Activated CD4-positive, CD25-positive, alpha-beta regulatory T cell (primary cell): ENCODE measurements at regions not wholly inside any gene's neighbourhood (a gene's known extent, or its start where the extent isn't known, plus 50 kb on each side); places are given as distances from the start of the nearest gene placed in this dataset.

Experiments used
- DNase-seq, 4 experiments: peaks; one replicate each; lab custom pipeline; 2025; lab: John Stamatoyannopoulos, UW

DNA sequence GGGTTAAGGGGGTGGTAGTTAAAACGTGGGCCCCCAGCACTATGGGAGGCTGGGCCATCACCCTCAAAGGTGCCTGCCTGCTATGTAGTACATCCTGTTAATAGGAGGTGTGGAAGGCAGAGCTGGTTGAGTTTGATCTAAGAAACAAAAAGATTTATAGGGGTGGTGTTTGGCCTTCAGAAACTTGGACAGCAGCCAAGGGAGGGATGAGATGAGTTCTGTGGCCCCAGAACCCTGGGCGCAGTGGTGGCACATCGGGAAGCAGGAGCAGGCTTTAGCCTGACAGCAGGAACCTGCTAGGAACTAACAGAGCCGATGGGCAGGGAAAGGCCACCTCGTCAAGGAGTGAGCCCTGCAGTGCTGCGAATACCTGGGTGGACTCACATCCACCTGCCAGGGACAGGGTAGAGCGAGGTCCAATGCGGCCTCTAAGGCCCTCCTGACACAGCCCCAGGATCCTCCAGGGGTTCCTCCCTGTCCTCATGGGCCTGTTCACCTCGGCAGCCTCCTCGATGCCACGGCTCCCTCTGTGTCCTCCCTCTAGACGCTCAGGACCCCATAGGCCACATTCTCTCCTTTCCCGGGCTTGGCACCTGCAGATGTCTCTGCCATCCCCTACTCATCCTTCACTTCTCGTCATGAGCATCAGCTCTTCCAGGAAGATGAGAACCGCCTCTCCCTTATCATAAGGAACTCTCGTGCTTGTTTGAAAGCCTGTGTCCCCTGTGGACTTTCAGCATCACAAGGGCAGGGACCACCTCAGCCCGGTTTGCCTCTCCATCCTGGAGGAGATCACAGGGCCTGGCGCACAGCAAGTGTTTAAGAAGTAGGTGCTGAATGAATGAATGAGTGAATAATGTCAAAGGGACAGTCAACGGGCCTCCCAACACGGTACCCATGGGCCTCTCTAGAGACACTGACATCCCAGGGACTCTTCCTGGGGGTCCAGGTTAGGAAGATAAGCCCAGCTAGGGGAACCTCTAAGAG, 103.5 kb upstream of the TNRC6C start:
- no peak for DNase-seq

DNA sequence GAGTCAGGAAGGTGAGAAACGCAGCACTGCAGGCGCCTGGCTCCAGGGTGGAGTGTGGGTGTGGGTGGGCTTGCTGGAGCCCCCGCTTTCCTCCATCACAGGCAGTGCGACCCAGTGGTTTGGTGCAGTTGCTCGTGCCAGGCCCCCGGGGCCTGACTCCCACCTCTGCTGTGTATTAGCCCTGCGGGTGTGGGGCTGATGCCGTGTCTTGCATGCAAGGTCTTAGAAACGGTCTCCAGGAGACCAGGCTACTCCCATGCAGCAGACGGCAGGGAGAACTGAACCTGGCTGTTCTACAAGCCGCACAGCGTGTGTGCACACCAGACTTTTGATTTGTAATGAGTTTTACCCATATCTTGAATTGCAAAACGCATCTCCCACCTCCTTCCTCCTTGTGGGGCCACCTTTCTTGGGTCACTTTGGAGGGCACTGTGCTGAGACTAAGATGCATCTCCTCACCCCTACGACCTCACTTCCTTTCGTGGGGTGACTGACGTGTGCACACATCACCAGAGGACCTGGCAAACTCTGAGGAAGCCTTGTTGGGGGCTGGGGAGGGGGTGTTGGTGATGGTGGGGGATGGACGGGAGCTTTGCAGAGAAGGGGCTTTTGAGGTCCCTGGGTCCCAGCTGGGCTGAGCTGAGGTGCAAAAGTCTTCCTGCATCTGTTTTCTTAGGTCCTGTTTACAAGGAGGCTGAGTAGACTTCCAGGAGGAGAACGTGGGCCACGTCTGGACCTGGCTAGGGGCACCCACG, 101.8 kb upstream of the TNRC6C start:
- no peak for DNase-seq

DNA sequence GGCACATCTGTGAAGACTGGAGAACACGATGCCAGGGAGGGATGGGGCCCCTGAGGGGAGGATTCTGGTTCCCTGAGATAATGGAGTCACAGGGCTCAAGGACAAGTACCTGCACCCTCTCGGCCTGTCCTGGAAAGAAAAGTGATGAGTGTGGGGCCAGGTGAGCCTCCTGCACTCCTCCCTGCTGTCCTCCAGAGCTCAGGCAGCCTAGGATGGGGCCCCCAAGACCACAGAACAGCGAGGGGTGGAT, 101.3 kb upstream of the TNRC6C start:
- no peak for DNase-seq

DNA sequence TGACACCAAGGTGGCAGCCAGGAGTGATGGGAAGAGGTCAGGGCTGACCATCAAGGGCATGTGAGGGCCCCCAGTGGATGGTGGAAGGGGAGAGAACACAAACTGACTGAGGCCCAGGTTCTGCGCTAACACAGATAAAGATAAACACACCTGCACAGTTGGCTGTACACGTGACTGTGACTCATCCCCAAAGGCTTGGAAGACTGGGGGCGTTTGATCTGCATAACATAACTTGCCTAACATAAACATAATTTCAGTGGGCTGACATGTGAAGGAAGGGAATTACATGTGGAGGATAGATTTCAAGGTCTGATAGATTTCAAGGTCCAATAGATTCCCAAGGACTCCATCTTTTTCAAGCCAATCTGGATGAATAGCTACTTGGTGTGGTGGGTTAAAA, 100.9 kb upstream of the TNRC6C start:
- DNase-seq, result no peak

DNA sequence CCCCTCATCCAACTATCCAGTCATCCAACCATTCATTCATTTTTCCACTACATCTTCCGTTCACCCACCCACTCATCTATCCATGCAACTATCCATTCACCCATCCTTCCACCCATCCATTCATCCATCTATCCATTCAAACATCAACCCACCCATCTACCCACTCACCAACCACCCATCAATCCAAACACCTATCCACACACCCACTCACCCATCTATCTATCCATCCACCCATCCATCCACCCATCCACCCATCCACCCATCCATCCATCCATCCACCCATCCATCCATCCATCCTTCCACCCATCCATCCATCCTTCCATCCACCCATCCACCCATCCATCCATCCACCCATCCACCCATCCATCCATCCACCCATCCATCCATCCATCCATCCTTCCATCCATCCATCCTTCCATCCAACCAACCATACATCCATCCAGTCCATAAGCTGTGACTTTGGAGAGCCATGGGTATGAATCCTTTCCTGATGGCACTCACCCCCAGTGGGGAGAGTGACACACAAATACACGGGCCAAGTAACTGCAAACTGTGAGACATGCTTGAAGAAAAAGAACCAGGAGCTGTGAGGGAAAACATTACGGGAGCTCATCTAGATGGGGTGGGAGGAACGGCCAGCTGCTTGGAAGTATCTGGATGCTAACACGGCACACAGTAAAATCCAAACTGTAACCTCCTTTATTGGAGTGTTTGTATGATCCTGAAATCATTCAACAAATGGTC, 100.0 kb upstream of the TNRC6C start:
- no peak for DNase-seq

DNA sequence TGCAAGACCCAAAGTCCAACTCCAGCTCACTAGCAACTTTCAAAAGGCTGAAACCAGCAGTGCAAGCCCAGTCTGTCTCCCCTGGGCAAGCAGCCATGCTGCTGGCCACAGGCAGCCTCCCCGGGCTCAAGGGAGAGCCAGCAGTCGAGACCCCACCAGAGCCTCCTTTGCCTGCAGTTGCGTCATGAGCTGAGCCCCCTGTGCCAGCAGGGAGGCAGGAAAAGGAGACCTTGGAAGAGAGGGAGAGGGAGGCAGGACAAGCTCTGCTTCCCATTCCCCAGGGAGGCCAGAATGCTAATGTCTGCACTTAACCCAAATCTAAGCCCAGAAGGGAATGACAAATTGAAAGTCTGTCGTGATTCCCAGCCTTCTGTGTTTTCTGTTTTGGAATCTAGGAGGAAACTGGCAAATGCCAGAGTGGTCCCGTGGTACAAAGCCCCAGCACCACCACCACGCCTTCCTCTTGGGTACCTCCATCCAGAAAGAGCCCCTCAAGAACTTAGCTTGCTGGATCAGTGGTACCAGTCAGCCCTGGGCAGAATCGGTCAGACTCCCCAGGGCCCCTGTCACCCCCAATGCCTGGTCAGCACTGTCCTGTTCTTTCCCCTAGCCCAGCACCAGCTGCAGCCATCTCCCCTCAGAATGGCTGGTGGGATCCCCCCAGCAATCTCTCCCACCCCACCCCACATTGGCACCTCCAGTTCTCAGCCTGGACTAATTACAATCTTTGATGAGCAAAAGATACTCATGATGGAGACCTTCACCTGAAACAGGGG, 99.3 kb upstream of the TNRC6C start:
- DNase-seq, result no peak

DNA sequence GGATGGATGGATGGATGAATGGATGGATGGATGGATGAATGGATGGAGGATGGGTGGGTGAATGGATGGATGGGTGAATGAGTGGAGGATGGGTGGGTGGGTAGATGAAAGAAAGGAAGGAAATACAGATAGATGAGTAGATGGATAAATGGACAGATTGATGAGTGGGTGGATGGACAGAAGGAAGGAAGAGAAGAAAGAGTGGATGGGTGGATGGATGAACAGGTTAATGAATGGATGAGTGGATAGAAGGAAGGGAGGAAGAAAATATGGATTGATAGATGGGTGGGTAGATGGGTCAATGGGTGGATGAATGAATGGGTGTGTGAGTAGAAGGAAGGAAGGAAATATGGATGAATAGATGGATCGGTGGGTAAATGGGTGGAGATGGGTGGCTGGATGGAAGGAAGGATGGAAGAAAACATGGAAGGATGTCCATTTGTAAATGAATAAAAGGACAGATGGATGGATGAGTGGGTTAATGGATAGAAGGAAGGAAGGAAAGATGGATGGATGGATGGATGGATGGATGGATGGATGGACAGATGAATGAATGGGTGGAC, 97.3 kb upstream of the TNRC6C start:
- no peak for DNase-seq

DNA sequence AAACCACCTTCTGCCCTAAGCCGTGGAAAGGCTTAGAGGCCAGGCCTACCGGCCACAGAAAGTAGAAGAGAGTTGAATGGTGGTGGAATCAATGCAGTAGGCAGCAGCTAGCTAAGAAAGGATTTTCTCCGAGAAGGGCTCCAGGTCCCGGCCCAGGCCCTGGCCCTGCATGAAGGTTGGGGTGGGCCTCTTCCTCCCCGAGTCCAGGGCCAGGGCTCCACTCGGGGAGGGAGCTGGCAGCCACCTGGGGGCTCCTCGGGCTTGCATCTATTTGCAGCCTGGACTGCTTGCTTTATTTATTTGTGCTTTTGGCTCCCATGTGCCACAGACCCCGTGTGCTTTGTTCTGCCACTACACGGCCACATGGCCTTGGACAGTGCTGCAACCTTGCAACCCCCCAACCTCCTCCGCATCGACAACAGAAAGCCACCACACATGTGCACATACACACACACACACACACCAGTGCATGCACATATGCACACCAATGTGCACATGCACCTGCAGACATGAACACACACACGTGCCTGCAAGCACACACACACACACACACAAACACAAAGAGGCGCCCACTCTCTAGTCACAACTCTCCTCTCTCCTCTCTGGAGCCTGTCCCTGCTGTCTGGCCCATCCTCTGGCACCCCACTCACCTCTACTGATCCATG, 96.4 kb upstream of the TNRC6C start:
- DNase-seq, result no peak

DNA sequence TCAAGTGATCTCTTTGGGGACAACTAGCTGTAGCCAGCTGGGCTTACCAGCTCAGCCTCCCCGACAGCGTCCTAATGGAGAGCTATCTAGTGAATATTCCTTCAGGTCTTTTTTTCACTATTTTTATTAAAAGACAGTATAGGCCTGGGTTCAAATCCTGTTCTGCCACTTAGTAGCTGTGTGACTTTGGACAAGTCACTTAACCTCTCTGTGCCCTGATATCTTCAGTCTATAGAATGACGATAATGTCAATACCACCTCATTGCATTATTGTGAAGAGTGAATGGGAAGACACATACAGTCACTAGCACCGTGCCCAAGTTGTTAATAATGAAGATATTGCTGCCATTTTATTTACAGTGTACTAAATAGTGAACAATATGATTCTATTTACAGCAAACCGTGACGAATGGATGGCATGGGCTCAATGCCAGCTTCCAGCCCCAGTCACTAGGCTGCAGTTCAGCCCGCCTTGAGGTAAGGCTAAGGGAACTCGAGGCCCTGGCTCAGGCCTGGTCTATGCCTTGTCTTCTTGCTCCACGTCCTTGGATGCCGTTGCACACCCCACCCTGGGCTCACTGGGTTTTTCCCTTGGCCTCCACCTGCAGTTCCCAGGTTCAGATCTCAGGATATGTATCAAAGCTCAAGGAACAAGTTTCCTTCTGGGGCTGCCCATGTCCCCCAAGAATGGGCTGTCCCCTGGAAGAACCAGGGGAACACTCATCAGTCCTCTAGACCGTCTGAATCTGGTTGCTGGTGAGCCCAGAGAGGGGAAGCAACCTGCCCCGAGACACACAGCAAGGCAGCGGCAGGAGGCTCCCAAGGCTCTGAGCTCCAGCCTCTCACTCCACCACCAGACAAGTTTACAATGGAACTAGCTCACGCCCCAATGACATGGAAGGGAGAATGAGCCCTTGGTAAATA, 95.4 kb upstream of the TNRC6C start:
- no peak for DNase-seq

DNA sequence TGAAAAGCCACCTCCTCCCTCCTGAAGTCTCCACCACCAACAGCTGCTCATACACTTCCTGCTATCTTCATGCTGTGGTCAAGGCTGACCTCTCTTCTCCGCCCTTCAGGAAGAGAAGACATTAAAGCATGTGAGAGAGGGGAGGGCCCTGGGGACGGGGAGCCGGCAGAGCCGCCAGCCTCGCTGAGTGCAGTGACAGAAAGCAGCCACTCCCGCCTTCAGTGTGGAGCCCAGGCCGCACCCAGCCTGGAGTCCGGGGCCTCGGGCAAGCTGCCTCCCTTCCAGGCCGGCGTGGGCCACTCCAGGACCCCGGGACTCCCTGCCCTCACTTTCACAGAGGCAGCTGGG, 94.7 kb upstream of the TNRC6C start:
- no peak for DNase-seq

DNA sequence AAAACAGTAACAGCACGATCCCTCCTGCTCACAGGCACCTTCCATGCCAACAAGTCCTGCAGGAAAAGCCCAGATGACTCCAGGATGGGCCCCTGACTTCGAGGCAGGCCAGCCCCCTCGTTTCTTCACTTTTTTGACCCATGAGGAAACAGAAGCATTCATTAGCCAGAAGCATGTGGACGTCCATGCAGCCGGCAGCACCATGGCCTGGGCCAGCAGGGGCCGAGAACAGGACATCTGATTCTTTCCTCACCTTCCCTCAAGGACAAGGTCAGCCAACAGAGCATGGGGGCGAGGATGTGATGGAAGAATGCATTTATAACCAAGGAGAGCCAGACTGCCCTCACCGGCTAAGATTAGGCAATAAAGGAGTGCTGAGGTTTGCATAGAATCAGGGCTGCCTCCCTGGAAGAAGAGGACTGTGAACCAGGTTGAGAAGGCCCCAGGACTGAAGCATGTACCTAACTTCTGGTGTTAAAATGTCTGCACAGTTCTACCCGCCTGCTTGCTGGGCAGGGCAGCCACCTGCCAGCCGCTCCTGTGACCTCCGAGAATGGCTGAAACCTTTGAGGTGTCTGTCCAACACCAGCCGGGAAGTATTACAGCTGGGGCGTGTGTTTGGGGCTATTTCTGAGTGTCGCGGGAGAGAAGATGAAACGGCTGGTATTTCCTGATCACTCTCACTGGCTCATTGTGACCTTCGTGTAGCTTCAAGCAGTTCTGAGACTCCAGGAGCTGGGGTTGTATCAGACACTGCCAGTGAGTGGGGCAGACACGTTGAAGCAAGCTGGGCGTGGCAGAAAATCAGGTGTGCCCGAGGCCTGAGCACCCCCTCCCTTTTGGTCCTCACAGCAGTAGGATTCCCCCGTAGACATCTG, 94.0 kb upstream of the TNRC6C start:
- no peak for DNase-seq

DNA sequence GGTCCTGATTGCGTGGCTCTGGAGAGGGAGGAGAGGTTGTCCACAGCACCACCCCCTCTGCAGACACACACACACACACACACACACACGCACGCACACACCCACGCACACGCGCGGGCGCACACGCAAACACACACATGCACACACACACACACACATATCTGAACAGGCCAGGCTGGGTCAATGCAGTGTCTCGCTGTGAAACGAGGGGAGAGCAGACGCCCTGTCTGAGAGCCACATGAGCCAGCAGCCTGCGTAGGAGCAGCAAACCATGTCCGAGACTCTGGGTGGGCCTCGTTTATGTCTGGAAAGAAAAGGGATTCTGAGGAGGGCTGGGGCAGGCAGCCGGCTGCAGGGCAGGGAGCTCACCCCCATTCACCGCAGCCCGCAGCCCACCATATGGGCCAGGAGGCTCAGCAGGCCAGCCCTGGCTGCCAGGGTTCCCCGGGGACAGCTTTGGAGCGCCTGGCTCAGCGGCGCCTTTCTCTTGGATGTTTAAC, 93.3 kb upstream of the TNRC6C start:
- DNase-seq, result no peak

DNA sequence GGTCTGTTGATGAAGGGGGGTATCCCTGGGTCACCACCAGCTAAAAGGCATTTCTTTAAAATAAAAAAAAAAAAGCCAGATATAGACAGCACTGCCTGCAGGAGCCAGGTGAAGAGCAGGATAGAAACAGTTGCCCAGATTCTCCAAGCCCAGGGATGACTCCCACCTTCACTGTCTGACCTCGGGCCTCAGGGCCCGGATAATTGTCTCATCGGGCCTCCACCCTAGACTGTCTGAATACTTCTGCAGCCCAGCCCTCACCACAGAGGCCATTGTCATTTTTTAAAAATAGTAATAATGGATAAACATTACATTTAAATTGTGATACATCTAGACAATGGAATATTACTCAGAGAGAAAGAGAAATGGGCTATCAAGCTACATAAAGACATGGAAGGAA, 92.8 kb upstream of the TNRC6C start:
- no peak for DNase-seq

DNA sequence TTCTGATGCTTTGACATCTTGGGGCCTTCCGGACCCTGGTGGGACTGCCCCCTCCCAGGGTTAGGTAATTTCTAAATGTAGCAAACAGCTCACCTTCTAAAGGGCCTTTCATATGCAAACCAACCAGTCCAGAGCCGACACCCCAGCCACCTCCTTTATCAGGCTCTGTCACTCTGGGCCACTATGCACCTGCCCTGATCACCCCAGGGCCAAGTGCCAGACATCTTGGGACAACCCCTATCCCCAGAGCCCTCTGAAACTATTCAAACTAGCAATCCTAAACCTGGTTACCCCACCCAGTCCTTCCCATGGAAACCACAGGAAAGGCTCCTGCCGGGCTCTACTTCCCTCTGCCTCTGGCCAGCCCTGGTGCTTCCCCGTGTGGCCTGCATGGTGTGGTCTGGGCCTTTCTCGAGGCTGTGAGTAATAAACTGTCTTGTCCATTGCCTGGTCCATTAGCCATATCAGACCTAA, 91.2 kb upstream of the TNRC6C start:
- no peak for DNase-seq

DNA sequence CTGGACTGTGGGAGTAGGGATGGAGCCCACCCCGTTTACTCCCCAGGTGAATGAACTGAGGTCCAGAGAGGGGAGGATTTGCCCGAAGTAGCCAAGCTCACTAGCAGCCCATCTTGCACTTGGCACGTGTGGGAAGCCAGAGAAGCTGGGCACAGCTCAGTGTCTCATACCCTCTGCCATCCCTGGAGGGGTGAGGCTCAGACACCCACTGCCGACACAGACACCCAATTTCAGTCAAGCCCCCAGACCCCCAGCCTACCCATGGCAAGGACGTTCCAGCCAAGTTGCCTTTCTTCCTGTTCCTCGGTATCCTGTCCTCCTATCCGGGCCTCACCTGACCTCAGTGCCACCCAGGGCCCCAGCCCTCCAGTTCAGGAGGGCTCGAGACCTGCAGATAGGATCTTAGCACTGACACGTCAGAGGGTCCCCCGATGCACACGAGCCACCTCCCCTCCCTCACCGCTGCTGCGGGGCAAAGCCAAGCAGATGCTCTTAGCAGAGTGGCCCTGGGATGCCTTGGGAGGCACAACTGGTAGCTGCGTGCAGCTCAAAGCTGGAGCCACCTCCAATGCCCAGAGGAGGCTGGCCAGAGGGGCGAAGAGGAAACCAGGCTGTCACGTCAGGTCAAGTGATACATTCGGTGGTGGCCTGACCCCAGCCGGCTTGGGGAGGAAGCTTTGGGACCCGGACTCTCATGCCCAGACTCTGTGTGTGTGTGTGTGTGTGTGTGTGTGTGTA, 90.4 kb upstream of the TNRC6C start:
- no peak for DNase-seq

DNA sequence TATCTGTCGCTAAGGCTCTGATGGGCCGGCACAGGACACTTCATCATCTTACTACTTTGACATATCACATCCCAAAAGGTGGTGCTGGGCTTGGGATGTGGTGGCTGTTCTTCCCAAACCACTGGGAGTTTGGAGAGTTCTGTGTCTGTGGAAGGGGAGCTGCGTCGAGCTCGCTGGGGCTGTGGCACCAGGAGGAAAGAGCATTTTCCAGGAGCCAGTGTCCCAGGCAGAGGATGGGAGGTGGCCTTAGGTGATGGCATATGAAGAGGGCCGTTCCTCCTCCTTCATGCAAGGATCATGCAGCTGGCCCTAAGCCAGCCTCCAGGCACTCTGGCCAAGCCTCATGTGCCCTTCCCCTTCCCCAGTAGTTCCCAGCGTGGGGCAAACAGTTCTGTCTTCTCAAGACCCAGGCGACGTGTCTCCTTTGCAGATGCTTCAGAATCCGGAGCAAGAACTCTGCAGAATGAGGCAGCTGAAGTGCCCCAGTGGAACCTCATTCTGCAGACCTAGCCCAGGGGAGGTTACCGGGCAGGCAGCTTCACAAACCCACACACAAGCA, 89.4 kb upstream of the TNRC6C start:
- DNase-seq, result no peak

DNA sequence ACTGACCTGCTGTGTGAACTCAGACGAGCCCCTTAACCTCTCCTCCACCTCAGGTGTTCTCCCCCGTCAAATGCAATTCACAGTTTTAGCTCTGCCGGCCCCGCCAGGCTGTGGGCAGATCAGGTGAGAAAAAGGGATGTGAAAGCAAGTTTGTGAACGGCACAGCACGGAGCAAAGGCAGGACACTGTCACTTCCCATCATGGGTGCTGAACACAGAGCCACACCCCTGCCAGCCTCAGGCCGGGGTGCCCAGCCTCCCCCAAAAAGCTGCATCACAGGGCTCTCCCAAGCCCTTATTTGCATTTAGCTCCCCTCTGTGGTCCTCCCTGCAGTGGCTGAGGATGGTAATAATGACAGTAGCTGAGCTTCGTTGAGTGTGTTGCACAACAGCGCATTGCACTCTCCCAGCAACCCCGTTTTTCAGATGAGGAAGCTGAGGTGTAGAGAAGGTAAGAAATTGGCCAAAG, 88.8 kb upstream of the TNRC6C start:
- no peak for DNase-seq

DNA sequence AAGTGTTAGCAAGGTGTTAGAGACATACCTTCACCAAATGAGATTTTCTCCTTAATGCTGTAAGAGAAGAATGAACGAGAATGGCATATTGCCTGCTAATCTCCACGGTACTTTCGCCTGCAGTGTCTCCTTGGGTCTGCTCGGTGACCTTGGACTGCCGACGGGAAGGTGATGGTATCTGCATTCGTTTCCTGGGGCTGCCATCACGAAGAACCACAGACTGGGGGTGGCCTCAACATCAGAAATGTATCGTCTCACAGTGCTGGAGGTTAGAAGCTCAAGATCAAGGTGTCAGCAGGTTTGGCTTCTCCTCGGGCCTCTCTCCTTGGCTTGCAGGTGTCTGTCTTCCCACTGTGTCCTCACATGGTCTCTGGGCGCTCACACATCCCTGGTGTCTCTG, 86.3 kb upstream of the TNRC6C start:
- no peak for DNase-seq
